Endothelial cell (in vitro differentiated cells): ENCODE measurements at regions not wholly inside any gene's neighbourhood (a gene's known extent, or its start where the extent isn't known, plus 50 kb on each side); places are given as distances from the start of the nearest gene placed in this dataset.

Source experiments
- DNase-seq: peaks from one replicate; pipeline ENCODE4 v3.0.0; 2021; ENCODE audit warnings: low spot score
- H3K27ac Mint-ChIP-seq: one replicate; pipeline ENCODE4 v1.8.0; 2021; ENCODE audit warnings: mixed read lengths, inconsistent platforms; ENCODE audit not compliant: unreplicated experiment
- H3K27me3 Mint-ChIP-seq: one replicate; pipeline ENCODE4 v1.8.0; 2021; ENCODE audit warnings: mild to moderate bottlenecking, moderate library complexity, mixed read lengths, inconsistent platforms; ENCODE audit not compliant: unreplicated experiment
- H3K36me3 Mint-ChIP-seq: one replicate; pipeline ENCODE4 v1.8.0; 2021; ENCODE audit warnings: mild to moderate bottlenecking, low read depth, mixed read lengths, inconsistent platforms; ENCODE audit not compliant: unreplicated experiment
- H3K4me1 Mint-ChIP-seq: one replicate; pipeline ENCODE4 v1.8.0; 2021; ENCODE audit warnings: mild to moderate bottlenecking, mixed read lengths, inconsistent platforms; ENCODE audit not compliant: unreplicated experiment
- H3K4me3 Mint-ChIP-seq: one replicate; pipeline ENCODE4 v1.8.0; 2021; ENCODE audit warnings: mild to moderate bottlenecking, mixed read lengths, inconsistent platforms; ENCODE audit not compliant: unreplicated experiment
- H3K9me3 Mint-ChIP-seq: one replicate; pipeline ENCODE4 v1.8.0; 2021; ENCODE audit warnings: mixed read lengths, inconsistent platforms; ENCODE audit not compliant: unreplicated experiment
- CTCF ChIP-seq: fragments of 200-600 bp; sonication (generic); IDR thresholded peaks from one replicate; pipeline ENCODE4 v1.5.0; 2021; ENCODE audit warnings: antibody characterized with exemption; ENCODE audit not compliant: unreplicated experiment

GRCh38 chr9:20271096-20271495 lies 351.2 kb downstream of the MLLT3 start:
- Mint-ChIP-seq H3K4me3 (no peak overlapping the region), H3K4me1 (peaks cover 8% of the 10 kb centered on the region), H3K27ac (no peak overlapping the region), H3K9me3 (no peaks in the 10 kb centered on the region), H3K36me3 (peaks cover 9% of the 10 kb centered on the region), H3K27me3 (no peaks in the 10 kb centered on the region)
- DNase-seq, result no peak
- TF ChIP-seq CTCF, result no peak

- Mint-ChIP-seq H3K27ac (no peak overlapping the region), H3K4me1 (peaks cover 8% of the 10 kb centered on the region), H3K27me3 (no peaks in the 10 kb centered on the region), H3K9me3 (no peaks in the 10 kb centered on the region), H3K4me3 (no peak overlapping the region), H3K36me3 (peaks cover 5% of the 10 kb centered on the region)
- TF ChIP-seq CTCF, result no peak
- no peak for DNase-seq
Observed at GRCh38 chr9:20270161-20270560, 352.1 kb downstream of the MLLT3 start.

- no peak for DNase-seq
- Mint-ChIP-seq H3K36me3 (peaks cover 5% of the 10 kb centered on the region), H3K9me3 (no peaks in the 10 kb centered on the region), H3K27me3 (no peaks in the 10 kb centered on the region), H3K27ac (no peak overlapping the region), H3K4me3 (no peak overlapping the region), H3K4me1 (peaks cover 8% of the 10 kb centered on the region)
- no peak for TF ChIP-seq CTCF
Observed at GRCh38 chr9:20269620-20270019, 352.7 kb downstream of the MLLT3 start.

GRCh38 chr9:20264896-20265295 lies 357.4 kb downstream of the MLLT3 start:
- no peak for TF ChIP-seq CTCF
- H3K9me3 Mint-ChIP-seq, result no peaks in the 10 kb centered on the region
- DNase-seq, result no peak
- peaks cover 5% of the 10 kb centered on the region for H3K4me1 Mint-ChIP-seq
- H3K27ac Mint-ChIP-seq, result no peak overlapping the region
- H3K36me3 Mint-ChIP-seq, result peaks cover 5% of the 10 kb centered on the region
- H3K27me3 Mint-ChIP-seq, result peaks cover 1% of the 10 kb centered on the region
- H3K4me3 Mint-ChIP-seq, result no peak overlapping the region

- Mint-ChIP-seq H3K4me3 (no peak overlapping the region), H3K36me3 (peaks cover 5% of the 10 kb centered on the region), H3K27me3 (peaks cover 1% of the 10 kb centered on the region), H3K4me1 (peaks cover 5% of the 10 kb centered on the region), H3K27ac (no peak overlapping the region), H3K9me3 (no peaks in the 10 kb centered on the region)
- no peak for DNase-seq
- TF ChIP-seq CTCF, result no peak
Observed at GRCh38 chr9:20262611-20263010, 359.7 kb downstream of the MLLT3 start.
